ENCODE measurements at regions not wholly inside any gene's neighbourhood (a gene's known extent, or its start where the extent isn't known, plus 50 kb on each side); places are given as distances from the start of the nearest gene placed in this dataset.
"Not testable (repeated sequence)": the region's sequence is repeated elsewhere in the genome, so short reads cannot be mapped to it uniquely, and the experiment has no call there.

GRCh38 chr21:35309316-35309715 is 260.2 kb upstream of the RUNX1 start:
- no peak for DNase-seq (ENCODE audit: low spot score)

GRCh38 chr21:35303085-35303484 is 254.0 kb upstream of the RUNX1 start:
- DNase-seq (ENCODE audit: low spot score), result no peak

GRCh38 chr21:35298757-35299156 is 249.7 kb upstream of the RUNX1 start:
- no peak for DNase-seq (ENCODE audit: low spot score)

- DNase-seq (ENCODE audit: low spot score), result no peak
Measured at GRCh38 chr21:35297665-35298064, 248.6 kb upstream of the RUNX1 start.

- DNase-seq (ENCODE audit: low spot score), result no peak
Measured at GRCh38 chr21:35294231-35294898, 245.3 kb upstream of the RUNX1 start.

- no peak for DNase-seq (ENCODE audit: low spot score)
Measured at GRCh38 chr21:35291973-35292627, 243.0 kb upstream of the RUNX1 start.

- DNase-seq (ENCODE audit: low spot score), result no peak
Measured at GRCh38 chr21:35291034-35291433, 241.9 kb upstream of the RUNX1 start.

GRCh38 chr21:35288238-35288637 is 239.1 kb upstream of the RUNX1 start:
- DNase-seq (ENCODE audit: low spot score), result no peak

- DNase-seq (ENCODE audit: low spot score), result no peak
Measured at GRCh38 chr21:35284199-35284598, 235.1 kb upstream of the RUNX1 start.

GRCh38 chr21:35282944-35283343 is 233.8 kb upstream of the RUNX1 start:
- DNase-seq (ENCODE audit: low spot score), result no peak

- no peak for DNase-seq (ENCODE audit: low spot score)
Measured at GRCh38 chr21:35281956-35282355, 232.9 kb upstream of the RUNX1 start.

- no peak for DNase-seq (ENCODE audit: low spot score)
Measured at GRCh38 chr21:35280231-35280630, 231.1 kb upstream of the RUNX1 start.

GRCh38 chr21:35275776-35276175 is 226.7 kb upstream of the RUNX1 start:
- DNase-seq (ENCODE audit: low spot score), result no peak

GRCh38 chr21:35274923-35275322 is 225.8 kb upstream of the RUNX1 start:
- no peak for DNase-seq (ENCODE audit: low spot score)

- DNase-seq (ENCODE audit: low spot score), result no peak
Measured at GRCh38 chr21:35274090-35274489, 225.0 kb upstream of the RUNX1 start.

- no peak for DNase-seq (ENCODE audit: low spot score)
Measured at GRCh38 chr21:35273333-35273732, 224.2 kb upstream of the RUNX1 start.

- not testable (repeated sequence) for DNase-seq (ENCODE audit: low spot score)
Measured at GRCh38 chr21:35271344-35272118, 222.4 kb upstream of the RUNX1 start.

GRCh38 chr21:35268817-35269216 is 219.7 kb upstream of the RUNX1 start:
- DNase-seq (ENCODE audit: low spot score), result no peak

GRCh38 chr21:35268261-35268660 is 219.2 kb upstream of the RUNX1 start:
- DNase-seq (ENCODE audit: low spot score), result no peak

- no peak for DNase-seq (ENCODE audit: low spot score)
Measured at GRCh38 chr21:35266546-35266945, 217.4 kb upstream of the RUNX1 start.

- DNase-seq (ENCODE audit: low spot score), result no peak
Measured at GRCh38 chr21:35265170-35265877, 216.2 kb upstream of the RUNX1 start.

GRCh38 chr21:35259457-35259856 is 210.4 kb upstream of the RUNX1 start:
- DNase-seq (ENCODE audit: low spot score), result no peak

- DNase-seq (ENCODE audit: low spot score), result no peak
Measured at GRCh38 chr21:35258521-35258920, 209.4 kb upstream of the RUNX1 start.

All from activated CD4-positive, alpha-beta T cell treated with anti-CD3 and anti-CD28 coated beads, Interleukin-2, Interleukin-4, amounts not matched to agents 100 ng/mL and 50 ng/mL, durations not matched to agents 16 hours and 8 hours (primary cell).